GM21423 (cell line): ENCODE measurements at regions not wholly inside any gene's neighbourhood (a gene's known extent, or its start where the extent isn't known, plus 50 kb on each side); places are given as distances from the start of the nearest gene placed in this dataset.

Experiments used
- ATAC-seq: cut with Tn5 transposase; IDR thresholded peaks from one replicate; pipeline ENCODE4 v1.9.1; 2021; ENCODE audit warnings: mild to moderate bottlenecking, moderate library complexity; ENCODE audit not compliant: unreplicated experiment

- ATAC-seq = no peak
These were observed 136.0 kb upstream of the CST7 start for GRCh38 chr20:24813080-24813479.

GRCh38 chr20:24813496-24813895 lies 135.6 kb upstream of the CST7 start:
- no peak for ATAC-seq

DNA sequence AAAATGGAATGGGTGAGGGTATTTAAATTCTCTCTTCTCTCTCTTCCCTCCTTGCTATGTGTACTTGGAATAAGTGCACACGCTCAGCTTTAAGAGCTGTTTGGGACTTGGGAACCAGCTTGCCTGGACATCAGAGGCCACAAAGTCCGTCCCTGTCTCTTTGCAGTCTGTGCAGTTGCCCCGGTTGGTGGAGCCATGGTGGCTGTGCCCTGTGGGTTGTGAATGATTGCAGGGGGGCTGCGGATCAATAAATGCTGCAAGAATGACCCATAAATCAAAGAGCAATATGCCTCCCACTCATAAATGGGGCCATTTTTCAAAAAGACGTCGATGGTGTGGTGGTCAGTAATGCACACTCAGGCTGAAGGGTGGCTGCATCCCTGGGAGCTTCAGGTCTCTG lies 135.1 kb upstream of the CST7 start:
- no peak for ATAC-seq

- ATAC-seq = no peak
These were observed 134.4 kb upstream of the CST7 start for GRCh38 chr20:24814556-24815195.

DNA sequence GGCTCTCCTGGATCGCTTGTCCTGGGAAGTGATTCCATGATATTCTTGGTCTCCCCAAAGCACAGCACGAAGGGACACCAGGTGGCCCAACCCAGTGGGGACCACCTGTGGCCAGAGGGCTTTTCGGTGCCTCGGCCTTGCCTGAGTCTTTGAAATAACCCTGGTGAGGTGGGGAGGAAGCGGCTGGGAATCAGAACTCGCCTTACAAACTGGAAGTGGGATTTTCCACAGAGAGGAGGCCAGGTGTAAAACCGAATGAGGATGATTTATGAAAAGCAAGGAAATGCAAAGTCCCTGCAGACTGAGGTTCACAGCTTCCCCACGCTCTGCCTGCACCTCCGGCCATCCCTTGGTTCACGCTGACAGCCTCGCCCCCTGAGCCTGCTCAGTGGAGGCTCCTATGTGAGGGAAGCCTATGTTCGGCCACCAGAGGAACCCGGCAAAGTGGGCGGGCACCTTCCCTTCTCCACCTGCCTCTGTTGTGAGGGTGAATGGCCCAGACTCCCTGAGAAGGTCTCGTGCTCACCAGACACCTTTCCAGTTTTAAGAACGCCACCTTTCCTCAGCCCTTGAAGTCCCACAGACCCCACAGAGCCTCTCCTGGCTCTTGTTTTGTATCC lies 133.8 kb upstream of the CST7 start:
- ATAC-seq = no peak

DNA sequence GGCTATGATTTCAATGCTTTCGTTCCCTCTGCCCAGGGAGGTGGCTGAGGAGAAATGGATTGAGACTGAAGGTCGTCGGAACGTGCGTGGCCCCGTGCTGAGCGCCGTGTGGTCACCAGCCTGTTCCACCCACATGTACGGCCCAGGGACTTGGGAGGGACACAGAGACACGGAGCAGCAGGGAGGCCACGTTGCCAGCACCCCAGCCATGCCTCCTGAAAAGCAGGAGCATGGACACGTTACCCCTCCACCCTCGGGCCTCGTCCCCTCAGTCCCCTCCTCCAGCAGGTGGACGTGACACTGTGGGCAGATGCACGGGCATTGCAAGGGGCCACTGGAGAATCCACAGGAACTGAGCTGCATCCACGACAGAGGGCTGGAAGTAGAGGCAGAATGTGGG lies 133.1 kb upstream of the CST7 start:
- ATAC-seq = no peak

DNA sequence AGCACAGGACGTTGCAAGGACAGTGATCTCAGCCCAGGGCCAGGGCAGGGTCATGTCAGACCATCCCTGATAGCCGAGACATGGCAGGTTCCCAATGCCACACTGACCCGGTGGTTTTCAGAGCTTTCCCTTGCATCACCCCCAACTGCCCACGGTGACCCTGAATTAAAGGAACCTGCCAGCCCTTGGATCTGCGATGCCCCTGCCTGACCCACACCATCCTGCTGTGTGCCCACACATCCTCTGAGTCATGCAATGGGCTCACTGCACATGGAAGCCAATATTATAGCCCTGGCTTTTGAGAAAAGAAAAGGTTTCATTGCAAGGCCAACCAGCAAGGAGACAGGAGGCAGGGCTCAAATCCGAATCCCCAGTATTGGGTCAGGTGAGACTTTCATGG lies 132.6 kb upstream of the CST7 start:
- ATAC-seq = no peak

DNA sequence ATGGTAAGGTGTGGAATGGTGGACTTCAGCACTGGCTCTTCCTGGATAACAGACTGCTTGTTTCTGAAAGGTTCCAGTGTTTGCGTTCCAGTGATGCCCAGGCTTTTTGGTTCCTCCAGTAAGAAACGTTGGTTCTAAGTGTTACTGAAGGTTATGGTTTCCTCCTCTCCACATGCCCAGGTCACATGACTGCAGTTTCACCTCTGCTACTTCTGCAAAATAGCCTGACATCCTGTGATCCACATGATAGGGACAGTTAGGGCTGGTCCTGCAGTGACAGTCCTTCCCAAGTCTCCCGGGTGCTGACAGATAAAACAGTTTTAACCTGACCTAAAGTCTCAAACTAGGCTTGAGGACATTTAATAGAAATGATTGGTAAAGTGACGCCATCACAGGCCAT lies 132.2 kb upstream of the CST7 start:
- ATAC-seq = no peak

DNA sequence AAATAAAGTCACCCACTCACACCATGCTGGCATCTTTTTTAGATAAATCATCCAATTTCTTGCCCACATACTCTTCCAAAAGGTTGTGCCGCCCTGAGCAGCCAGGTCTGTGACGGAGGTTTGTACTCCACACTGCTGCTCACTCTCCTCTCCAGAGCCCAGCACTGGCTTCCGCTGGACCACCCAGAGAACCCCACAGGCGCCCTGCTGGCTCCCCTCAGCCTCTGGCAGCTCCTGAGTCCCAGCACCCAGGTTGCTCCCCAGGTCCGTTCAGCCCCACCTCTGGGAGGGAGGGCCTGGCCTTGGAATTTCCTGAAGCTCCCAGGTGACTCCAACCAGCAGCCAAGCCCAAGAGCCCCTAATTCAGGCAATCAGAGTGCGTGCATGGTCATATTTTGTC lies 131.7 kb upstream of the CST7 start:
- no peak for ATAC-seq

GRCh38 chr20:24818056-24818455 lies 131.0 kb upstream of the CST7 start:
- ATAC-seq = no peak

DNA sequence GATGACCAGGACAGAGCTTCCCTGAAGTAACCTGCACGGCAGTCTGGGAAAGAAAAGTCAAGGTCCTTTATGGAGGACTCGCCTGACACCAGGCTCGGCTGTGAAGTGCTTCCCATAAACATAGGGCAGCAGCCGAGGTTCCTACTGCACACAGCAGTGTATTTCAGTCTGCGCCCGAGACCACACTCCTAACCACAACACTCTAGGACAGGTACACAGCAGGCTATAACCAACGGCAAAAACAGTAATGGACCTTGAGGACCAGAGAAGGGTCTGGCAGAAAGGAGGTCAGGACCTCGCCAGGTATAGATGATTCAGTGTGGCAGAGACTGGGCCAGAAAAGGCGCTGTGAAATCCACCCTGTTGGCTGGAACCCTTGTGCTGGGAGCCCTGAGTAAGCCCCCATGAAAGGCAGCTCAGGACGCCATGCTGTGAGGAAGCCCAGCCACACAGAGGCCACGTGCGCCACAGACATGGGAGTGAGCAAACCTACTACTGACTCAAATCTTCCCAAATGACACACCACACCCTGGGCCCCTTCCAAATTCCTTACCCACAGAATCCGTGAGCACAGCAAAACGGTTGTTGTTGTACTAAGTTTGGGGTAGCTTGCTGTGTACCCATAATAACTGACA lies 129.6 kb upstream of the CST7 start:
- ATAC-seq = no peak

GRCh38 chr20:24820345-24820744 lies 128.7 kb upstream of the CST7 start:
- ATAC-seq = no peak

- no peak for ATAC-seq
These were observed 127.7 kb upstream of the CST7 start for GRCh38 chr20:24821391-24821790.

DNA sequence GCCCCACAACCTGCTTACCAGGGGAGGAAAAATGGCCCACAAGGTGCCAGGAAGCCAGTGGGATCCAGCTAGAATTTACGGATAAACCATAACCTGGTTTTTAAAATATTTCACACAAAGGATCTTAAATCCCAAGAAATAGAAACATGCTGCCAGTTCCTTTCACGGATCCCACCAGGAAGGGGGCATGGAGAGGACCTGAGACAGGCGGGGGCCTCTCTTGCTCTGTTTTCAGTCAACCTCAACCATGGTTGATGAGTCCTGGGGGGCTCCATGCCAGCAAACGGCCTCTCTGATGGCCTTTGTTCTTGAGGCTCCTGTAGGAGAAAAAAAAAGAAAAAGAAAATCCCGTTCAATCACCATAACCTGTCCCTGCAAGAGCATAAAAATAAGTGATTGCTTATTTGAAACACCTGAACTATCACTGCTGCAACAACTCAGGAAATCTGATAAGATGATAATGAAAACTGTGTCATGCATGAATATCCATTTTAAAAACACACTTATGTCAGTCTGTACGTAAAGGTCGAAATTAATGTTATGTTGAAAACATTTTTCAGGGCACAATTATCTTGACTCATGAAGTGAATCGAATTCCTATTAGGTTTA lies 125.8 kb upstream of the CST7 start:
- no peak for ATAC-seq

DNA sequence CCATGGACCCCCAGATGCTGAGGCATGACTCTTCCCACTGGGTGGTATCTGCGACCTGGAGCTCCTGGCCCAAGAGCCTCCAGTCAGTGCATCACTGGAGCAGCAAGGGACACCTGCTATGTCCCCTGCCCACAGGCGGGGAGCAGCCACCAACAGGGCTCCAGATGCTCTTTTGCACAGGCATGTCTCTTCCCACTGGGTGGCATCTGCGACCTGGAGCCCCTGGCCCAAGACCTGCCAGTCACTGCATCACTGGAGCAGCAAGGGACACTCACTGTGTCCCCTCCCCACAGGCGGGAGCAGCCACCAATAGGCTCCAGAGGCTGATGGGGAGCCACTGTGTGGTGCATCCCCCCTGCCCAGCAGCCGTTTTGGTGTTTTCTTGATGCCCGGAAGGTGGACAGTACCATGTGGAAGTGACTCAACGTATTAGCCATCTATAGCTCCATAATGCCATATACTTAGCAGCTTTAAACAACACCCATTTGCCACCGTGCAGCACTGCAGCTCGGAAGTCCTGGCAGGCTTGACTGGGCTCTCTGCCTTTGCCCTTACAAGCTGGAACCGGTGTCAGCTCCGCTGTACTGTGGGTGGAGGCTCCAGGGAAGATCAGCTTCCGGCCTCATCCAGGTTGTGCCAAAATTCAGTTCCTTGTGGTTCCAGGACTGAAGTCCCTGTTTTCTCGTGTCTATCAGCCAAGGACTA lies 124.9 kb upstream of the CST7 start:
- ATAC-seq = no peak

GRCh38 chr20:24825591-24825990 lies 123.5 kb upstream of the CST7 start:
- ATAC-seq = no peak

DNA sequence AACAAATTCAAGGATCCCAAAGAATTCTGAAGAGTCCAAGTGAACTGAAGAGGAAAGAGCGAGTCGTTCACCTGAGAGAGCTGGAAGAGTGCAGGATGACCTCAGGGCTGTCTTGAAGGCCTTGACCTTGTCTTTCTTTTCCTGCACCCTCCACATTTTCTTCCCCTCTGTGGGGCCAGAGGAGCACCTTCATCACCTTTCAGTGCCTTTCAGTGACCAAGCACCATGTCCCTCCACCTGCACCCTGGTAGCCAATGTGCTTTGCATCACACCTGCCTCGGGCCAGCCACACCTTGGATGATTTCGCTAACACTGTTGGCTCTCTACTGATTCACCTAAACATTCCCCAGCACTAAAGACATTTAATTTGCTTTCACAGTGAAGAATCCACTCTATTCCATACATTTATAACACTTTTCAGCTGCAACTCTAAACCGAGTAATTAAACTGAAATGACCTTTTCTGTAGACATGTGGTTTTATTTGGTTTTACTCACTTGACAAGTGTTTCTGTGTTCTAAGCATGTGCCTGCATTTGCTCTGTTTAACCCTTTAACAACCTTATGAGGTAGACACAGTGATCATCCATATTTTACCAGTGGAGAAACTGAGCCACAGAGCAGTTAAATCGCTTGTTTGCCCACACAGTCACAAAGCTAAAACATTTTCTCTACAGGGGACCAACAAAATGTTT lies 121.3 kb upstream of the CST7 start:
- no peak for ATAC-seq

DNA sequence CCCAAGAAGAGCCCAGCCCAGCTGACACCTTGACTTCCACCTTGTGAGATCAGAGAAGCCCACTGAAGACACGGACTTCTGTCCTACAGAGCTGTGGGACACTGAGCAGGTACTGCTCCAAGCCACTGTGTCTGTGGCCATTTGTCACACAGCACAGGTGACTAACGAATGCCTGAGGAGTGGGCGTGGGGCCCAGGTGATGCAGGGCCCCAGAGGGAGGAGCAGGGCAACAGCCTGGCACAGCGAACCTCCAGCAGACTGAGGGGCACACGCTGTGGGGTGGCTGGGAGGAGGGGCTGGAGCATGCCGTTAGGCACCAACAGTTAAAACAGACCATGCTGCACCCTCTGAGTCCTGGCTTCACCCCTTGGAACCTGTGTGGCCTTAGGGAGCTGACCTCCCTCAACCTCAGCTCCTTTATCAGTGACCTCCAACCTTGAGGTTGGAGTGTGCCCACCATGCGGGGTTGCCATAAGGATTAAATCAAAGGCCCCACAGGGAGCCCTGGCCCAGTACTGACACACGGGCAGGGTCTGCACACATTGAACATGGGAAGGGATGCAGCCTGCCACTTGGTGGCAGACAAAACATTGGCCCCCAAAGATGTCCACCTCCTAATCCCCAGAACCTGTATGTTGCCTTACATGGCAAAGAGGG lies 119.9 kb upstream of the CST7 start:
- no peak for ATAC-seq

GRCh38 chr20:24829649-24830370 lies 119.3 kb upstream of the CST7 start:
- ATAC-seq = no peak

- no peak for ATAC-seq
These were observed 118.4 kb upstream of the CST7 start for GRCh38 chr20:24830649-24831048.
